Thyroid gland (tissue), 4 donors: ENCODE measurements at regions not wholly inside any gene's neighbourhood (a gene's known extent, or its start where the extent isn't known, plus 50 kb on each side); places are given as distances from the start of the nearest gene placed in this dataset.

Source experiments
- POLR2A ChIP-seq, 2 donors: fragments of 450-650 bp; IDR thresholded peaks; one replicate each; pipeline ENCODE4 v1.6.1; 2017; ENCODE audit warnings: antibody characterized with exemption in 2 of 2, mild to moderate bottlenecking in 2 of 2, moderate library complexity in 1 of 2
- TF ChIP-seq, protein P1 (sequence below), 6 experiments: fragments of 200-600 bp in 3 of 6; fragments of 450-650 bp in 3 of 6; sonication (generic) in 3 of 6; IDR thresholded peaks; one replicate each; pipeline ENCODE4 v1.5.1; 2016 to 2019; ENCODE audit warnings: antibody characterized with exemption in 6 of 6, mild to moderate bottlenecking in 2 of 6, inconsistent platforms in 1 of 6, moderate library complexity in 1 of 6

GRCh38 chr16:52383119-52383518 lies 163.8 kb downstream of the TOX3 start:
- TF ChIP-seq, protein P1, sequence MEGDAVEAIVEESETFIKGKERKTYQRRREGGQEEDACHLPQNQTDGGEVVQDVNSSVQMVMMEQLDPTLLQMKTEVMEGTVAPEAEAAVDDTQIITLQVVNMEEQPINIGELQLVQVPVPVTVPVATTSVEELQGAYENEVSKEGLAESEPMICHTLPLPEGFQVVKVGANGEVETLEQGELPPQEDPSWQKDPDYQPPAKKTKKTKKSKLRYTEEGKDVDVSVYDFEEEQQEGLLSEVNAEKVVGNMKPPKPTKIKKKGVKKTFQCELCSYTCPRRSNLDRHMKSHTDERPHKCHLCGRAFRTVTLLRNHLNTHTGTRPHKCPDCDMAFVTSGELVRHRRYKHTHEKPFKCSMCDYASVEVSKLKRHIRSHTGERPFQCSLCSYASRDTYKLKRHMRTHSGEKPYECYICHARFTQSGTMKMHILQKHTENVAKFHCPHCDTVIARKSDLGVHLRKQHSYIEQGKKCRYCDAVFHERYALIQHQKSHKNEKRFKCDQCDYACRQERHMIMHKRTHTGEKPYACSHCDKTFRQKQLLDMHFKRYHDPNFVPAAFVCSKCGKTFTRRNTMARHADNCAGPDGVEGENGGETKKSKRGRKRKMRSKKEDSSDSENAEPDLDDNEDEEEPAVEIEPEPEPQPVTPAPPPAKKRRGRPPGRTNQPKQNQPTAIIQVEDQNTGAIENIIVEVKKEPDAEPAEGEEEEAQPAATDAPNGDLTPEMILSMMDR (IDR thresholded peaks at IDR 0.05), result no peak
- no peak for TF ChIP-seq POLR2A (IDR thresholded peaks at IDR 0.05)
